CD8-positive, alpha-beta memory T cell (primary cell): ENCODE measurements at regions not wholly inside any gene's neighbourhood (a gene's known extent, or its start where the extent isn't known, plus 50 kb on each side); places are given as distances from the start of the nearest gene placed in this dataset.

ENCODE experiments used
- CTCF ChIA-PET: fragments of 350-600 bp; sonication (Branson Sonifier 250); formaldehyde crosslinking; loops from one replicate; lab custom pipeline; 2021; ENCODE audit warnings: antibody characterized with exemption; lab: Charles Lee
- POLR2A ChIA-PET: fragments of 350-600 bp; sonication (Branson Sonifier 250); formaldehyde crosslinking; loops from one replicate; lab custom pipeline; 2021; ENCODE audit warnings: antibody characterized with exemption; lab: Charles Lee
- DNase-seq, 5 donors: peaks; one replicate each; pipeline versions ENCODE4 v3.0.0 to v3.0.0-alpha.2; 2020 to 2022; ENCODE audit warnings: mixed read lengths in 1 of 5
- H3K27ac ChIP-seq: one replicate; pipeline ENCODE4 v1.7.0; 2013; ENCODE audit warnings: low read depth, mild to moderate bottlenecking, low read length, moderate library complexity
- H3K27me3 ChIP-seq: 2 replicates; pipeline ENCODE4 v1.7.0; 2013; ENCODE audit warnings: low read length, mild to moderate bottlenecking; ENCODE audit not compliant: insufficient read depth, poor library complexity, severe bottlenecking
- H3K36me3 ChIP-seq: 2 replicates; pipeline ENCODE4 v1.7.0; 2013; ENCODE audit warnings: mild to moderate bottlenecking, low read length, moderate library complexity; ENCODE audit not compliant: insufficient read depth
- H3K4me1 ChIP-seq: 2 replicates; pipeline ENCODE4 v1.7.0; 2013; ENCODE audit warnings: mild to moderate bottlenecking, low read length, moderate library complexity; ENCODE audit not compliant: insufficient read depth
- H3K4me3 ChIP-seq: 2 replicates; pipeline ENCODE4 v1.7.0; 2013; ENCODE audit warnings: mild to moderate bottlenecking, low read length
- H3K9me3 ChIP-seq: 2 replicates; pipeline ENCODE4 v1.7.0; 2013; ENCODE audit warnings: mild to moderate bottlenecking, low read length
- H3K27ac Mint-ChIP-seq, 8 donors: one replicate each; pipeline ENCODE4 v1.8.0; 2020 to 2021; ENCODE audit warnings: mixed read lengths in 8 of 8, mild to moderate bottlenecking in 6 of 8, inconsistent platforms in 3 of 8, moderate library complexity in 3 of 8
- H3K27me3 Mint-ChIP-seq, 2 donors: one replicate each; pipeline ENCODE4 v1.8.0; 2020 to 2021; ENCODE audit warnings: mixed read lengths in 2 of 2, mild to moderate bottlenecking in 1 of 2, moderate library complexity in 1 of 2
- H3K36me3 Mint-ChIP-seq, 3 donors: one replicate each; pipeline ENCODE4 v1.8.0; 2020 to 2021; ENCODE audit warnings: mixed read lengths in 3 of 3, inconsistent platforms in 1 of 3, mild to moderate bottlenecking in 1 of 3
- H3K4me1 Mint-ChIP-seq, 3 donors: one replicate each; pipeline ENCODE4 v1.8.0; 2020 to 2021; ENCODE audit warnings: mixed read lengths in 3 of 3, inconsistent platforms in 1 of 3, mild to moderate bottlenecking in 1 of 3
- H3K4me3 Mint-ChIP-seq, 7 donors: one replicate each; pipeline ENCODE4 v1.8.0; 2020 to 2021; ENCODE audit warnings: mixed read lengths in 7 of 7, mild to moderate bottlenecking in 6 of 7, moderate library complexity in 4 of 7, inconsistent platforms in 2 of 7
- H3K9me3 Mint-ChIP-seq, 5 donors: one replicate each; pipeline ENCODE4 v1.8.0; 2020 to 2022; ENCODE audit warnings: mixed read lengths in 5 of 5, mild to moderate bottlenecking in 3 of 5, moderate library complexity in 2 of 5, inconsistent platforms in 1 of 5

- no peaks in the 10 kb centered on the region for H3K4me1 ChIP-seq
- no peak overlapping the region for H3K4me3 Mint-ChIP-seq
- no peaks in the 10 kb centered on the region for H3K36me3 ChIP-seq
- H3K9me3 ChIP-seq = no peaks in the 10 kb centered on the region
- H3K36me3 Mint-ChIP-seq = peaks cover 0 to 5% (median 0%) of the 10 kb centered on the region in 3 donors
- DNase-seq = no peak
- H3K4me3 ChIP-seq = no peak overlapping the region
- no peak overlapping the region for H3K27ac Mint-ChIP-seq
- CTCF ChIA-PET = no interaction called here
- H3K4me1 Mint-ChIP-seq = no peaks in the 10 kb centered on the region
- H3K9me3 Mint-ChIP-seq = peaks cover 8 to 24% (median 19%) of the 10 kb centered on the region in 5 donors
- no peaks in the 10 kb centered on the region for H3K27me3 ChIP-seq
- POLR2A ChIA-PET = no interaction called here
- H3K27me3 Mint-ChIP-seq = no peaks in the 10 kb centered on the region
- H3K27ac ChIP-seq = no peak overlapping the region
Observed at GRCh38 chr1:115577513-115577912, 64.3 kb upstream of the VANGL1 start.

- H3K9me3 Mint-ChIP-seq = peaks cover 9 to 26% (median 19%) of the 10 kb centered on the region in 5 donors
- Histone ChIP-seq H3K4me3 (no peak overlapping the region), H3K27ac (no peak overlapping the region), H3K4me1 (no peaks in the 10 kb centered on the region), H3K9me3 (no peaks in the 10 kb centered on the region), H3K36me3 (no peaks in the 10 kb centered on the region), H3K27me3 (no peaks in the 10 kb centered on the region)
- POLR2A ChIA-PET = no interaction called here
- H3K4me3 Mint-ChIP-seq = no peak overlapping the region
- DNase-seq = no peak
- CTCF ChIA-PET = no interaction called here
- H3K4me1 Mint-ChIP-seq = no peaks in the 10 kb centered on the region
- no peaks in the 10 kb centered on the region for H3K27me3 Mint-ChIP-seq
- H3K36me3 Mint-ChIP-seq = peaks cover 0 to 5% (median 0%) of the 10 kb centered on the region in 3 donors
- no peak overlapping the region for H3K27ac Mint-ChIP-seq
Observed at GRCh38 chr1:115575661-115576060, 66.1 kb upstream of the VANGL1 start.

DNA sequence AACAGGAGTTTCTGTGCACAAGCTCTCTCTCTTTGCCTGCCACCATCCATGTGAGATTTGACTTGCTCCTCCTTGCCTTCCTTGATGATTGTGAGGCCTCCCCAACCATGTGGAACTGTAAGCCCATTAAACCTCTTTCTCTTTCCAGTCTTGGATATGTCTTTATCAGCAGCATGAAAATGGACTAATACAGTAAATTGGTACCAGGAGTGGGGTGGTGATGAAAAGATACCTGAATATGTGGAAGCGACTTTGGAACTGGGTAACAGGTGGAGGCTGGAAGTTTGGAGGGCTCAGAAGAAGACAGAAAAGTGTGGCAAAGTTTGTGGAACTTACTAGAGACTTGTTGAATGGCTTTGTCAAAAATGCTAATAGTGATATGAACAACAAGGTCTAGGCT lies 69.1 kb upstream of the VANGL1 start:
- Histone ChIP-seq H3K27ac (no peak overlapping the region), H3K27me3 (no peaks in the 10 kb centered on the region), H3K36me3 (no peaks in the 10 kb centered on the region), H3K4me3 (no peak overlapping the region), H3K9me3 (no peaks in the 10 kb centered on the region), H3K4me1 (no peaks in the 10 kb centered on the region)
- CTCF ChIA-PET = no interaction called here
- no peak overlapping the region for H3K27ac Mint-ChIP-seq
- H3K36me3 Mint-ChIP-seq = peaks cover 0 to 5% (median 0%) of the 10 kb centered on the region in 3 donors
- H3K9me3 Mint-ChIP-seq = peaks cover 14 to 23% (median 19%) of the 10 kb centered on the region in 5 donors
- H3K27me3 Mint-ChIP-seq = peaks cover 1 to 7% of the 10 kb centered on the region in 2 donors
- DNase-seq = no peak
- POLR2A ChIA-PET = no interaction called here
- H3K4me1 Mint-ChIP-seq = no peaks in the 10 kb centered on the region
- H3K4me3 Mint-ChIP-seq = no peak overlapping the region

DNA sequence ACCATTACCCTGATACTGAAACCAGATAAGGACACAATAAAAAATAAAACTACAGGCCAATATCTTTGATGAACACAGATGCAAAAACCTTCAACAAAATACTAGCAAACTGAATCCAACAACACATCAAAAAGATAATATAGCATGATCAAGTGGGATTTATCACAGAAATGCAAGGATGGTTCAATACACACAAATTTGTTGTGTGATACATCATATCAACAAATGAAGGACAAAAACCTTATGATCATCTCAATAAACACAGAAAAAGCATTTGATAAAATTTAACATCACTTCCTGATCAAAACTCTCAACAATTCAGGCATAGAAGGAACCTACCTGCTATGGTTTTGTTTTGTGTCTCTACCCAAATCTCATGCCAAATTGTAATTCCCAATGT lies 74.3 kb upstream of the VANGL1 start:
- peaks cover 6 to 16% (median 15%) of the 10 kb centered on the region in 5 donors for H3K9me3 Mint-ChIP-seq
- H3K4me3 Mint-ChIP-seq = no peak overlapping the region
- no peak overlapping the region for H3K27ac ChIP-seq
- H3K9me3 ChIP-seq = no peaks in the 10 kb centered on the region
- DNase-seq = no peak
- H3K27ac Mint-ChIP-seq = no peak overlapping the region
- no peaks in the 10 kb centered on the region for H3K27me3 ChIP-seq
- H3K4me3 ChIP-seq = no peak overlapping the region
- H3K4me1 Mint-ChIP-seq = no peaks in the 10 kb centered on the region
- H3K36me3 ChIP-seq = no peaks in the 10 kb centered on the region
- H3K36me3 Mint-ChIP-seq = no peaks in the 10 kb centered on the region
- ChIA-PET POLR2A (no interaction called here), CTCF (no interaction called here)
- H3K4me1 ChIP-seq = no peaks in the 10 kb centered on the region
- peaks cover 7 to 29% of the 10 kb centered on the region in 2 donors for H3K27me3 Mint-ChIP-seq

DNA sequence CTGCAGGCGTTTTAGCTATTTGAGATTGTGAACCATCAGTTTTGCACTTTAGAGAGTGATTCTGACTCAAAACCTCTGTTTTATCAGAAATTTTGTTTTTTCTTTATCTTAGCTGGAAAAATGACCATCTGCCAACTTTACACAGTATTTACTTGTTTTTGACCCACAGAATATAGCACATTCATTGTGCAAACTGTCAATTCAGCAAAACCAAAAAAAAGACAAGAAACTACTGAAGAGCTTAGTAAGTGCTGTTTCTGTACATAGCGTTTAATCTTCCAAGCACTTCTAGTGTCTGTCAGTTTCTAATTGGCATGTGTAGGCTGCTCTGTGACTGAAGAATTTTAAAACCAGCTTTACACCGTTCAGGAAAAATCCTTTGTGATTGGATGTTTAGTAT lies 76.0 kb upstream of the VANGL1 start:
- ChIA-PET CTCF (no interaction called here), POLR2A (no interaction called here)
- H3K36me3 Mint-ChIP-seq = no peaks in the 10 kb centered on the region
- Histone ChIP-seq H3K4me1 (no peaks in the 10 kb centered on the region), H3K36me3 (no peaks in the 10 kb centered on the region), H3K27ac (no peak overlapping the region), H3K27me3 (no peaks in the 10 kb centered on the region), H3K4me3 (no peak overlapping the region), H3K9me3 (no peaks in the 10 kb centered on the region)
- H3K4me1 Mint-ChIP-seq = no peaks in the 10 kb centered on the region
- peaks cover 7 to 42% of the 10 kb centered on the region in 2 donors for H3K27me3 Mint-ChIP-seq
- no peak overlapping the region for H3K4me3 Mint-ChIP-seq
- no peak for DNase-seq
- H3K27ac Mint-ChIP-seq = no peak overlapping the region
- peaks cover 4 to 16% (median 13%) of the 10 kb centered on the region in 5 donors for H3K9me3 Mint-ChIP-seq

GRCh38 chr1:115565353-115565752 lies 76.4 kb upstream of the VANGL1 start:
- H3K4me3 Mint-ChIP-seq = no peak overlapping the region
- ChIA-PET POLR2A (no interaction called here), CTCF (no interaction called here)
- H3K27me3 Mint-ChIP-seq = peaks cover 8 to 45% of the 10 kb centered on the region in 2 donors
- Histone ChIP-seq H3K27ac (no peak overlapping the region), H3K9me3 (no peaks in the 10 kb centered on the region), H3K36me3 (no peaks in the 10 kb centered on the region), H3K4me3 (no peak overlapping the region), H3K27me3 (no peaks in the 10 kb centered on the region), H3K4me1 (no peaks in the 10 kb centered on the region)
- H3K27ac Mint-ChIP-seq = no peak overlapping the region
- peaks cover 4 to 16% (median 13%) of the 10 kb centered on the region in 5 donors for H3K9me3 Mint-ChIP-seq
- no peaks in the 10 kb centered on the region for H3K4me1 Mint-ChIP-seq
- H3K36me3 Mint-ChIP-seq = no peaks in the 10 kb centered on the region
- no peak for DNase-seq

DNA sequence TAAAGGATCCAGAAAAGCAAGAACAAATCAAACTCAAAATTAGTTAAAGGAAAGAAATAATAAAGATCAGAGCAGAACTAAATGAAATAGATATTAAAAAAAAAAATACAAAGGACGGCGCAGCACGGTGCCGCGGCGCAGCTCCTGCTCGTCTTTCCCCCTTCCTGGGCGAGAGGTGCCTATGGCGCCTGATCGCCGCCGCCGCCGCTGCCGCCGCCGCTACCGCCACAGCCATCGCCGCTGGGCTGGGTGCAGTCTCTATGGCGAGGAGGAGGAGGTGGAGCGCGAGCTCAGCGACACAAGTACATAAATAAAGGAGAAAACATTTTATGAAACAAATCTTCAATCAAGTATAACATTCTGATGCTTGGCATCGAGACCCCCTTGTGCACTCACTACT lies 77.6 kb upstream of the VANGL1 start:
- H3K27ac Mint-ChIP-seq = no peak overlapping the region
- no peak overlapping the region for H3K4me3 Mint-ChIP-seq
- Histone ChIP-seq H3K36me3 (no peaks in the 10 kb centered on the region), H3K4me3 (no peak overlapping the region), H3K9me3 (no peaks in the 10 kb centered on the region), H3K27me3 (no peaks in the 10 kb centered on the region), H3K27ac (no peak overlapping the region), H3K4me1 (no peaks in the 10 kb centered on the region)
- no peaks in the 10 kb centered on the region for H3K36me3 Mint-ChIP-seq
- peaks cover 11 to 54% of the 10 kb centered on the region in 2 donors for H3K27me3 Mint-ChIP-seq
- DNase-seq = no peak
- ChIA-PET POLR2A (no interaction called here), CTCF (no interaction called here)
- no peaks in the 10 kb centered on the region for H3K4me1 Mint-ChIP-seq
- H3K9me3 Mint-ChIP-seq = peaks cover 4 to 16% (median 13%) of the 10 kb centered on the region in 5 donors

- Mint-ChIP-seq H3K4me1 (no peaks in the 10 kb centered on the region), H3K9me3 (peaks cover 0 to 4% (median 0%) of the 10 kb centered on the region in 5 donors), H3K36me3 (no peaks in the 10 kb centered on the region), H3K4me3 (no peak overlapping the region), H3K27me3 (peaks cover 7 to 45% of the 10 kb centered on the region in 2 donors), H3K27ac (no peak overlapping the region)
- ChIA-PET CTCF (no interaction called here), POLR2A (no interaction called here)
- Histone ChIP-seq H3K4me3 (no peak overlapping the region), H3K27ac (no peak overlapping the region), H3K4me1 (no peaks in the 10 kb centered on the region), H3K27me3 (no peaks in the 10 kb centered on the region), H3K36me3 (no peaks in the 10 kb centered on the region), H3K9me3 (no peaks in the 10 kb centered on the region)
- no peak for DNase-seq
Observed at GRCh38 chr1:115560027-115560426, 81.7 kb upstream of the VANGL1 start.

GRCh38 chr1:115558275-115558674 lies 83.5 kb upstream of the VANGL1 start:
- H3K27ac ChIP-seq = no peak overlapping the region
- H3K4me3 ChIP-seq = no peak overlapping the region
- H3K4me1 ChIP-seq = no peaks in the 10 kb centered on the region
- DNase-seq = no peak
- Mint-ChIP-seq H3K4me3 (no peak overlapping the region), H3K27me3 (peaks cover 7 to 36% of the 10 kb centered on the region in 2 donors), H3K4me1 (no peaks in the 10 kb centered on the region), H3K9me3 (peaks cover 0 to 2% (median 0%) of the 10 kb centered on the region in 5 donors), H3K27ac (no peak overlapping the region), H3K36me3 (no peaks in the 10 kb centered on the region)
- ChIA-PET CTCF (no interaction called here), POLR2A (no interaction called here)
- no peaks in the 10 kb centered on the region for H3K27me3 ChIP-seq
- H3K36me3 ChIP-seq = no peaks in the 10 kb centered on the region
- no peaks in the 10 kb centered on the region for H3K9me3 ChIP-seq
